ENCODE measurements at regions not wholly inside any gene's neighbourhood (a gene's known extent, or its start where the extent isn't known, plus 50 kb on each side); places are given as distances from the start of the nearest gene placed in this dataset.

DNA sequence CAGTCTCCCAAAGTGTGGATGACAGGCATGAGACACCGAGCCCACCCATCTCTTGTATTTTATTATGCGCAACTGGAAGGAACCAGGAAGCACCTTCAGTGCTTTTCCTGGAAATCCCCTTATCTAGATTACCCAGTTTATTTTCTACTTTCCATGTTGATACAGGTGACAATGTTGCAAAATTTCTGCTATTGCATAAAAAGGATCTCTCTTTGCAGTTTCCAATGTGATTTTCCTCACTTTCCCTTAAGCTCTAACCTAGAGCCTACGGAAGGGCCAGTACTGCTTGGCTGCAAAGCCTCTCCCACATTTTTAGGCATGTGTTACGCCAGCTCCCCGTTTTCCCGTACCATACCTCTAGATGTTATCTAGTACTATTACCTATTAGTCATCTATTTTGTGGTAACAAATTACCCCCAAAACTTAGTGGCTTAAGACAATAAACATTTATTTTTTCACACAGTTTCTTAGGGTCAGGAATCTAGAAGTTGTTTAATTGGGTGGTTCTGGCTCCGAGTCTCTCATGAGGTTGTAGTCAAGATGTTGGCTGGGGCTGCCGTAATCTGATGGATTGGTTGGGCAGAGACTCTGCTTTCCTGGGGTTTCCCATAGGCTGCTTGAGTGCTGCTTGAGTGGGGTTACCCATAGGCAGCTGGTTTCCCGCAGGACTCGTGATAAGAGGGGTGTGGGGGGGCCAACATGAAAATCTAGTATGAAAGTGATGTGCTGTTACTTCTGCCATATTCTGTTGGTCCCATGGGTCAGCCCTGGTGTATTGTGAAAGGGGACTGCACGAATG, 131.5 kb upstream of the HNRNPU start:
- Histone ChIP-seq H3K27ac (no peak overlapping the region), H3K4me3 (no peak overlapping the region)

DNA sequence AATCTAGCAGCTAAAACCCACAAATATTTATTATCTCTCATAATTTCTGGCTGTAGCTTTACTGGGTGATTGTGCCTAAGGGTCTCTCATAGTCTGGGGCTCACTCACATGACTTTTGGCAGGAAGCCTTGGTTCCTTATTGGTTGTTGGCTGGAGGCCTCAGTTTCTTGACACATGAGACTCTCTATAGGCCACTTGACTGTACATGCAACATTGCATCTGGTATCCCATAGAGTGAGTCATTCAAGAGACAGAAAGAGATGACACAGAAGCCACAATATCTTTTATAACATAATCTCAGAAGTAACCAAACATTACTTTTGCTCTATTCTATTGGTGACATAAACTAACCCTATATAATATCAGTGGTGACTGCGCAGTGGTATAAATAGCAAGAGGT, 128.5 kb upstream of the HNRNPU start:
- Histone ChIP-seq H3K4me3 (no peak overlapping the region), H3K27ac (no peak overlapping the region)

DNA sequence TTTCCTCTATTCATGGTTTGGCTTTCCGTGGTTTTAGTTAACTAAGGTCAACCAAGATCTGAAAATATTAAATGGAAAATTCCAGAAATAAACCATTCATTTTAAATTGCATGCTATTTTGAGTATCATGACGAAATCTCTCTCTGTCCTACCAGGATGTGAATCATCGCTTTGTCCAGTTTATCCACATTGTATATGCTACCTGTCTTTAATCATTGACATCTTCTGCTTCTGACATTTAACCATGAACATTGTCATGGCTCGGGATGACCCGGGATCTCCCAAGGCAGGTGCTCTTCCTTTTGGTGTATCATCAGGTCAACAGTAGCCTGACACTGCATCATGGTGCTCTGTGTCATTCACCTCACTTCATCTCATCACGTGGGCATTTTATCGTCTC, 125.5 kb upstream of the HNRNPU start:
- no peak overlapping the region for H3K4me3 ChIP-seq
- no peak overlapping the region for H3K27ac ChIP-seq

DNA sequence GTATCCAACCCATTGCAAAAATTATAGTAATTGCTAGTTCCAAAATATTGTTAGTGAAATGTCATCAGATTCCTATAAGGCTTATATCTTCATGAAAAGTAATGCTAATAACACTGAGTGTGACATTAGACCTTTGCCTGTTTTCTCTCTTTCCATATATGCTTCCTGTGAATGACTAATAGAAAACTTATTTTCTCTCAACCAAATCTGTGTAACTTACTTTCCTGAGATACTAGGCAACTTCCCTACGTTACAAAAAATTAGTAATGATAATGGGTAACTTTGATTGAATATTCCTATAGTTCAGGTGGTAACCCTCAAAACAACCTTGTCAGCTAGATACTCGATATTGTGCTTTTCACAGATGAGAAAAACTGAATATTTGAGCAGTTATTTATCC, 124.2 kb upstream of the HNRNPU start:
- no peak overlapping the region for H3K27ac ChIP-seq

DNA sequence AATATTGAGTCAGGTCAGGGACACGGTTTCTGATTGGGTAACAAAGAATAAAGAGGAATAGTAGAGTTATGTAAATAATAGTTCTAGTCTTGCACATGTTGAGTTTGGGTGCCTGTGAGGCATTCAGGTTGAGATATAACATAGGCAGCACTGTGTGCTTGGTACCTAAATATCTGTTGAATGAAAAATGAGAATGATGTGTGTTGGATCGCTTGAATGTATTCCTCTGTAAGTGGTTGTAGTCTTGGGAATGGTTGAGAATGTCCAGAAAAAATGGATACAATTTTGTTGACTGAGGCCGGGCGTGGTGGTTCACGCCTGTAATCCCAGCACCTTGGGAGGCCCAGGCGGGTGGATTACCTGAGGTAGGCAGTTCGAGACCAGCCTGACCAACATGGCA, 116.3 kb upstream of the HNRNPU start:
- Histone ChIP-seq H3K27ac (no peak overlapping the region), H3K4me3 (no peak overlapping the region)

More for the DNA sequence above, 124.2 kb upstream of the HNRNPU start:
- no peak overlapping the region for H3K4me3 ChIP-seq

DNA sequence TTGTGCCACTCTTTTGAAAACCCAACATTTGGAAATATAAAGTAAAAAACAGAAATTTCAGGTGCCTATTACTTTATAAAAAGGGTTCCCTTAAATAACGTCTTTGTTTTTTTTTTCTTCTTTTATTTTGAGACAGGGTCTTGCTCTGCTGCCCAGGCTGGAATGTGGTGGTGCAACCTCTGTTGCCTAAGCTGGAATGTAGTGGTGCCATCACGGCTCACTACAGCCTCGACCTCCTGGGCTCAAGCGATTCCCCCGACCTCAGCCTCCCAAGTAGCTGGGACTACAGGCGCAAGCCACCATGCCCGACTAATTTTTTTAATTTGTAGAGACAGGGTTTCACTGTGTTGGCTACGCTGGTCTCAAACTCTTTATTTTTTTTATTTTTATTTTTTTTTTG, 110.2 kb upstream of the HNRNPU start:
- H3K27ac ChIP-seq = no peak overlapping the region
- no peak overlapping the region for H3K4me3 ChIP-seq

DNA sequence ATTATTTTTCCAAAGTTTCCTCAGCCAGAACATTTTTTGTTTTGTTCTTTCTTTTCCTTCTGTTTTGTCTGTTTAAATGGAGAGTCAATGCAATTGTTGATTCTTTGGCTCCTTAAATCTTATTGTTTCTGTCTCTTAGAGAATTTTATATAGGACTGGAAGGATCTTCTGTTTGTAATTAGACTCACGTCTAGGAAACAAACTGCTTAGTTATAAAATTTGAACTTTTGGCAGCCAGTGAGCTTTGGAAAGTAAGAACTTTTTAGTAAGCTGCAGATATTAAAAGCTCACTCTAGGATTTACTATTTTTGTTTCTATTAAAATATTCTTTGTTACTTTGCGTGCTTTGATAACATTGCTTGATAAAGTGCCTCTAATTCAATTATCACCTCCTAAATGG, 109.8 kb upstream of the HNRNPU start:
- no peak overlapping the region for H3K4me3 ChIP-seq

DNA sequence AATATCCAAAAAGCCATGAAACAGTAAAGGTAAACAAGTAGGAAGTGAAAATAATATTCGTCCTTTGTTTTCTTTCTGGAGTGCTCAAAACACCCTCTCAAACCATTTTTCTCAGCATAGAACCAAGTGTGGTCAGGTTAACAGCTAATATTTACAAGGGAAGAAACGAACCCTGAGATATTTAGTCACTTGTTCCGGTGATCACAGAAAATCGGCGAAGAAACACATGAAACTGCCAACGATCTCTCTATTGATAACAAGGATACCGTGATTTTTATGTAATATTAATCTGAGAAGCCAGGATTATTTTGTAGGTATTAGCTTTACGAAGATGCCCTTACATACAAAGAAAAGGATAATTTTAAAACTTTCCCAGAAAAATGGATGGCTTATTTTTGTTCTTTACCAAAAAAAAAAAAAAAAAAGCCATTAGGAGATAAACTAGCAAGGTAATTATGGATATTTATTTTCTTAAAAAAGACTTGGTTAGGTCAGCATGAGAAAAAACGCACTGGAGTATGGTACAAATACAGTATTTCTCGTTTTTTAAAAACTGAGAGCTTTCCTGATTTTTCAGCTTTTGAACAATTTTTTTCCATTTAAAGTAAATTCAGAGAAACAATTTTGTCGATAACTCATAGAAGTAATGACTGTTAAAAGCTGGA, 107.3 kb upstream of the HNRNPU start:
- H3K27ac ChIP-seq = peak overlapping the region; percentile 97 to 100 (median 99)
- H3K4me3 ChIP-seq = peak overlapping the region; percentile 48 to 89 (median 71)

More for the DNA sequence above, 109.8 kb upstream of the HNRNPU start:
- no peak overlapping the region for H3K27ac ChIP-seq

DNA sequence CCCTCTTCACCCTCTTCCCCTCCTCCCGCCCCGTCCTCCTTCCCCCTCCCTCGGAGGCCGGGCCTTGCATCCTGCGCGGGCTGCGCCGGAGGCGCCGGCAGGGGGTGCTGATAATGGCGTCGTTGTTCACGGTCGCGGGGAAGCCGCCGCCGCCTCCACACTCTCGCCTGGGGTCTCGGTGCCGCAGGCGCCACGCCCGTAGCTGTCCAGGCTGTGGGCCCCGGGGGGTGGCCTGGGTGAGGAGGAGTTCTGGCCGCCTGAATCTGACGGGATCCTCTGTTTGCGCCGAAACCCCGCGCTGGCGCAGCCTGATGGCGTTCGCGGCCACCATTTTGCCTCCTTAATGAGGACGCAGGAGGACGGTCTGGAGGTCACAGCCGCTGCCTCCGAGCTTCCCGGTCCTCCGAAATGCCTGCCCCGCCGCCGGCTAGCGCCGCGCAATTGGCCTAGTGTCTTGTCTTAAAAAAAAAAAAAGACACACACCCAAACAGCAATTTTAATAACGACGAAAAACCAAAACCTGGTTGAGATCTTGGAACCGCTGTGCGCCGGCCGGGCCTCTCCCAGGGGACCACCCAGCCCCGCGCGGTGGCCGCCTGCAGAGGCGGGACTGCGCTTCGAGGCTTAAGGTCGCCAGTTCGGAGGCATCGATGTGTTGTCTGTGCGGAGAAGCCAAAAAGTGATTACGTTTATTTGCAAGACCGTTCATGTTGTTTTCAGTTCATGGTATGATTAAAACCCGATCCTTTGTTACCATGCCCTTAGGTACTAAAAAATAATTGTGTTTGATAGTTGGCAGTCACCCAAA, 106.6 kb upstream of the HNRNPU start:
- Histone ChIP-seq H3K27ac (peak overlapping the region; percentile 97 to 100 (median 99)), H3K4me3 (peak overlapping the region; percentile 48 to 89 (median 71))

DNA sequence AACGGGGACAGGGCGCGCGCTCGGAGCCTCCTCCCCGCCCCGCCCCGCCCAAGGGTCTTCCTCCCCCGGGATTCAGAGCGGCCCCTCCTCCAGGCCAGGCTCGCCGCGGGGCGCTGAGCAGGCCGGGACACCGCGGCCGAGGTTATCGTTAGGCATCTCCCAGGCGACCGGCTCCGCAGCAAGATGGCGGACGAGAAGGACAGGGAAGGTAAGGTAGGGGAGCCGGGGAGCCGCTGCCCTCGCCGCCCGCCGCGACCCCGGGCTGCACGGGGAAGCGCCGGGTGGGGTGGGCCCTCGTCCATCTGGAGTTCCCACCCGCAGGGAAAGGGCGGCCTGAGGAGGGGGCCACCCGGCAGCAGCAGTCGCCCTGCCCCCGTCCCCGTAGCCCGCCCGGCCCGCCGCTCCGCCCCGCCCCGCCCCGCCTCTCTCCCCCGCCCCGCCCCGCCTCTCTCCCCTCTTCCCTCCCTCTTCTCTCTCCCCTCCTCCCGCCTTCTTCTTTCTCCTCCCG, 105.9 kb upstream of the HNRNPU start:
- Histone ChIP-seq H3K4me3 (peak overlapping the region; percentile 48 to 89 (median 71)), H3K27ac (peak overlapping the region; percentile 97 to 100 (median 99))

DNA sequence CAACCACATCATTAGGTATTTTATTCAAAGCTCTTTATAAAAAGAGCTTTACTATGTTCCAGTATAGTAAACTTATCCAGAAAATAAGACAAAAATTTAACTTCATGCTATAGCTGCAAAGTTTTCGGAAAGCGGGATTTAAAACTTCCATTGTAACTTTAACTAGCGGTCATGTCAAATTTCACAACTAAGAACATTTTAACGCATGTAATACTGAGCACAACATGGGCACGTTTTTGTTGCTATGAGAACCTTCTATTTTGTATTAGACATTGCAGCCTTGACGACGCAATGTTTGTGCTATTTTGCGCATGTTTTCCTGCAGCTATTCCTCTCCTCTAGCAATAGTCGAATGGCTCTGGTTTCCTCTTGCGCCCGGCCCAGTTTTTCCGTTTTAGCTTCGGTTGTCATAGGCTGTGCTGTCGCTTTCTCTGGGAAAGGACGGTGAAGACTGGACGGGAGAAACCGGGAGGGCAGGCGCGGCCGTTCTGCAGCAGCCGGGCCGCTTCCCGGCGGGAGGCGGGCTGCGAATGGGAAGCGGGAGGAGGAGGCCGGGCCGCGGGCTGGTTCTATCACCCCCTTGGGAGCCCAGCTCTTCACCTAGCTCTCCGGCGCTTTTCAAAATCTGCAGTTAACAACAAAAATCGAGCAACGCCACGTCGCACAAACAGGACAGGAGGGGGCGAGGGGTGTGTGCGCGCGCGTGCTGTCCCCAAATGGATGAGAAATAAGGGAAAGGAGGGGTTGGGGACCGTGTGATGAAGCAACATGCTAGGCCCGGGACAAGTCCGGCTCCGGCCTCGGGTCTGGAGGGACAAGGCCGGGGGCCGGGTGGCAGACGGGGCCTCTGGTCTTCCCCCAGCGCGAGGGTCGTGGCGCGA, 105.3 kb upstream of the HNRNPU start:
- Histone ChIP-seq H3K4me3 (peak overlapping the region; percentile 48 to 89 (median 71)), H3K27ac (peak overlapping the region; percentile 97 to 100 (median 99))

DNA sequence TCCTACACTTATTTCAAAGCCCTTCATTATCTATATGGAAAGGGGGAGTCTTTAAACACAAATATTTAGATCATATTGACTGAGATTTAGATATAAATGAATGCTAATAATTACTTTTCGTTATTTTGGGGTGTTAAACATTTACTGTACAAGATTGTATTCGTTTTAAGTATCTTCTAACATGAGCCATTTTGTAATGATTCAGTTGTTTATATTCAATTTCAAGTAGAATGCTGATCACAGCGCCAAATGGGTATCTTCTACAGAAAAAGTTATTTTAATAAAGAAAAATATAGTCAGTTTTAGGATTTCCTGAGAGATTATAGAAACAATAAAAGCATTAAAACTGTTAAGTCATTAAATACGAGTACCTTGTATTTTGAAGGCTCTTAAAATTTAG, 104.5 kb upstream of the HNRNPU start:
- Histone ChIP-seq H3K4me3 (peak overlapping the region in 6 of 7 experiments; percentile 48 to 89 (median 68)), H3K27ac (peak overlapping the region; percentile 28 to 100 (median 99))

DNA sequence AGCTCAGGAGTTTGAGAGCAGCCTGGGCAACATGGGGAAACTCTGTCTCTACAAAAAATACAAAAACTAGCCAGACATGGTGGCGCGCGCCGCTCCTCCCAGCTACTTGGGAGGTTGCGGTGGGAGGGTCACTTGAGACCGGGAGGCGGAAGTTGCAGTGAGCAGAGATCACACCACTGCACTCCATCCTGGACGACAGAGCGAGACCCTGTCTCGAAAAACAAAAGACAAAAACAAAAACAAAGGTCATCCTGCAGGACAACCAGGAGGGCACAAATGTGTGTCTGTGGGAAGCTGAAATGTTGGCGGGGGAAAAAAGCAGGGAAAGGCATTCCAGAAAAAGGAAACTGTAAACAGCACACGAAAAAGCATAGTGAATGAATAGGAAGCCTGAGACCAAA, 104.1 kb upstream of the HNRNPU start:
- peak overlapping the region in 1 of 7 experiments; percentile 48 for H3K4me3 ChIP-seq

DNA sequence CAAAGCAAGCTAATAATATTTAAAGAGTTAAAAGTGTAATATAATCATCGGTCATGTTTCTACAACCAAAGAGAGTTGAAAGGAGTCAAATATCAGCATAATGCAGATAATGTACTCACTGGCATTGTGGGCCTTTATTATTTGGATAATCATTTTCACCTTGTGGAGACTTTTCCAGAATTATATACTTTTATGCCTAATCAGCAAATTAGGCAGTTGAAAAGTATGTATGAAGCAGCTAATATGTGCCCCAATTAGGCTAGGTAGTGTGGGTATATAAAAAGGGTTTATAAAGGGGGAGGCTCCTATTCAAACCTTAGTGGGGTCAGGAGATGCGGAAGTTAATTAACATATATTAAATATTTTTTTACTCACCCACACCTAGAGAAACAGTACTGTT, 102.8 kb upstream of the HNRNPU start:
- Histone ChIP-seq H3K4me3 (no peak overlapping the region), H3K27ac (no peak overlapping the region)

More for the DNA sequence above, 104.1 kb upstream of the HNRNPU start:
- H3K27ac ChIP-seq = peak overlapping the region in 18 of 21 experiments; percentile 97 to 100 (median 100)

DNA sequence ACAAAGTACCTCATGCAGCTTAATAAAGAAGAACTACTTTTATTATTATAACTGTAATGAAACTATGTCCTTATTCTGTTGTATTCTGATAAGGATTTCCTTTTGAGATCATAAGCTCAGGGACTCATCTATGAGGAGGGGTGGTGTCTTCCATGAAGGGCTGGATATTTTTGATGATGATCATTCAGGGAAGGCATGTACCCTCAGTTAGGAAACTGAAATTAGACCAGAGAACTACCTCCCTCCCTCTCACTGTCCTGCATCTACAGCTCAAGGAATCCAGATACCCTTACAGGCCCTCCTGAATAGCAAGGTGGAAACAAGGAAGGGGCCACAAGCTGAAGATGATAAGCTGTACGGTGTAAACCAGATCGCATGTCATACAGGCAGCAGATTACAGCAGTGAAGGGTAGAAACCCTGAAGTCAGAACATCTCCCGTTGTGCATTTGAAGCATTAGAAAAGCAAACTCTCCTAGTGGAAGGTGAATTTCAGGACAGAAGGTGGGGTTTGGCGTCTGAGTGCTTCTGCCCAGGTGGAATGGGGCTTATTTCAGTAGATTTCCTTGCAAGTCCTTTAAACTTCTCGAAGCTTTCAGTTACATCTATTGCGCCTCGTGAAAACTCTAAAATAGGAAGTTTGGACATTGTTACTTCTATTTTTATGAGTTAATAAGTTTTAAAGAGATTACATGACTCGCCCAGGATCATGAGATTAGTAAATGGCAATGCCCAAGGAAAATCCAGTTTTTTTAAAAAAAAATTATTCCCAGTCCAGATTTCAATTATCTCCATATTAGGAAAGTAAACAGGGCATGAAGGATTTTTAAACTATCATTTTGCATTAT, 101.1 kb upstream of the HNRNPU start:
- Histone ChIP-seq H3K27ac (peak overlapping the region in 5 of 21 experiments; percentile 50 to 78 (median 74)), H3K4me3 (no peak overlapping the region)

DNA sequence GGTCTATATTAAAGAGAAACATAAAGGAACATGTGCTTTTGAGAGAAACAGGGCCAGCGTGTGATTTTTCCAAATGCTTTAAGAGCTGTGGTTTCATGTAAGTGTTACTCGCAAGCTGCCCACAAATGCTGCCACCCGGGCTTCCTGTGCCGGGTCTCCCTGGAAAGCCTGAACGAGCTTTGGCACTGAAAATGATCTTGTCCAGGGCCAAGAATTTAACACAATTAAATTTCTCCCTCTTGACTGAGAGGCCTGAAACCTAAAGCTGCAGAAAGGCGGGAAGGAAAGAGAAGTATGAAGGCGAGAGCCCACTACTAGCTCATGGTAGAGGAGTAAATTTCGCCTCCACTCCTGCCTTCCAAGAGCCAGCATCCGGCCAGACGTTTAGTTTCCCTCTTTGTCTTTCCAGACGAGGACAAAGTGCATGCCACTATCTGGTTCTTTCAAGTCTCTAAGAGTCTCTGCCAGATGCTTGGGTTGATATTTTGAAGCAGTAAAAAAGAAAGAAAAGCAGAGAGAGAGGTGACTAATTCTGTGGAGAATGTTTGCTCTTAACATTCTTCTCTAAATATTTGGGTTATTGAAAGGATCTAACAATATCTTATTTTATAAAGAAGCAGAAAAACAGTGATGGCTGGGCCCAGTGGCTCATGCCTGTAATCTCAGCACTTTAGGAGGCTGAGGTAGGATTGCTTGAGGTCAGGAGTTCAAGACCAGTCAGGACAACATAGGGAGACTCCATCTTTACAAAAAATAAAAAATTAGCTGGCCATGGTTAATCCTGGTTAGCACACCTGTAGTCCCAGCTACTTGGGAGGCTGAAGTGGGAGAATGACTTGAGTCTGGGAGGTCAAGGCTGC, 100.0 kb upstream of the HNRNPU start:
- Histone ChIP-seq H3K4me3 (no peak overlapping the region), H3K27ac (peak overlapping the region in 20 of 21 experiments; percentile 2 to 78 (median 56))

DNA sequence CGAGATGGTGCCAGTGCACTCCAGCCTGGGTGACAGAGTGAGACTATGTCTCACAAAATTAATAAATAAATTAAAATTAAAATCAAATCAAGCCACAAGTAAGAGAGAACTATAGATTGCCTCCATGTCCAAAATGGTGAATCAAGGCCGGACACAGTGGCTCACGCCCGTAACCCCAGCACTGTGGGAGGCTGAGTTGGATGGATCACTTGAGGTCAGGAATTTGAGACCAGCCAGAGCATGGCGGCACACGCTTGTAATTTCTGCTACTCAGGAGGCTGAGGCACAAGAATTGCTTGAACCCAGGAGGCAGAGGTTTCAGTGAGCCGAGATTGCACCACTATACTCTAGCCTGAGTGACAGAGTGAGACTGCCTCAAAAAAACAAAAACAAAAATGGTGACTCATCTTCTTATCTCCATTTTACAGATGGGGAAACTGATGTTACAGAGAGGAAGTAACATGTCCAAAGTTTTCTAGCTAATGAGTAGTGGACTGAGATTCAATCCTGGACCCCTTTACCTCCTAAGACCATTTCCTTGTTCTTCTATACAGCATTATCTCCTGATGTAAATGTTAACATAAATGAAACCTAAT, 99.0 kb upstream of the HNRNPU start:
- no peak overlapping the region for H3K4me3 ChIP-seq
- peak overlapping the region in 5 of 21 experiments; percentile 20 to 76 (median 69) for H3K27ac ChIP-seq

All from skin epidermis (tissue), 12 donors.